AG10803 (cell line): ENCODE measurements at regions not wholly inside any gene's neighbourhood (a gene's known extent, or its start where the extent isn't known, plus 50 kb on each side); places are given as distances from the start of the nearest gene placed in this dataset.
A peak's percentile ranks its signal among the peaks of the same experiment; 100 is the strongest.
"Not testable (repeated sequence)": the region's sequence is repeated elsewhere in the genome, so short reads cannot be mapped to it uniquely, and the experiment has no call there.

Source experiments
- DNase-seq: peaks from one replicate; pipeline ENCODE4 v3.0.0; 2010; ENCODE audit warnings: low read depth
- H3K4me3 ChIP-seq: 2 replicates; pipeline ENCODE4 v1.5.1; 2011; ENCODE audit warnings: mild to moderate bottlenecking, low read length, control low read depth
- TF ChIP-seq, protein P1 (sequence below): conservative IDR thresholded peaks from 2 replicates; pipeline ENCODE4 v1.5.1; 2011; ENCODE audit warnings: mild to moderate bottlenecking, low read length, control low read depth, inconsistent platforms

DNA sequence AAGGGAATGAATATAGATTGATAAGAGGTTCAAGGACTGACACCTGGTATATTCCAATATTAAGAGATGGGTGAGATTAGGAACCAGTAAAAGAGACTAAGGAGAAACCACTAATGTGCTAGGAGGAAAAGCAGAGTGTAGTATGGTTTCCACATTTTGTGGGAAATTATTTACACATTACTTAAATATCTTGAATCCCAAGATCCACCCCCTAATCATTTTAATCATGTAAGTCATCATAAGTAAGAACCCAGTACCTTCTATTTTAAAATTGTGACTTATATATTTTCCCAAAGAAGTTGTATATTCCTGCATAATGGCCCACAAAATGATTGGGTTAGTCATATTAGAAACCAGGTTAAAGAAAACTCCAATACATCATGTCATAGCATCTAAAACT lies 122.0 kb upstream of the PRSS12 start:
- peak; percentile 67 for DNase-seq

DNA sequence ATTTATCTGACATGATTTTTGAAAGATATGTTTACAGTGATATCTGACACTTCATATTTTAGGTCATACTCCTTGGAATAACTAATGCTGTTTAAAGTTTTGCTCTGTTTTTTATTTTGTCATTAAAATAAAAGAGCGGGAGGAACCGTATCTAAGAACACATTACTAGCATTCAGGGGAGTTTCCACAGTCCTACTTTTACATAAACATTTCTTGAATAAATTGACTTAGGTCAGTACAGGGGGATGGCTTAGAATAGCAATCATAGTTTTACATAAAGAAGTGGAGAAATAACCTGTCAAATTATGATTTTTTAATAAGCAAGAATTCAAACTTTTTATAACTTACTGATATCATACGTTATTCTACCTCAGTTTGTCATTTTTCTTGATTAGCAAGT lies 123.1 kb upstream of the PRSS12 start:
- DNase-seq, H3K4me3 ChIP-seq: not testable (repeated sequence)

More for the DNA sequence above, 122.0 kb upstream of the PRSS12 start:
- not testable (repeated sequence) for H3K4me3 ChIP-seq

DNA sequence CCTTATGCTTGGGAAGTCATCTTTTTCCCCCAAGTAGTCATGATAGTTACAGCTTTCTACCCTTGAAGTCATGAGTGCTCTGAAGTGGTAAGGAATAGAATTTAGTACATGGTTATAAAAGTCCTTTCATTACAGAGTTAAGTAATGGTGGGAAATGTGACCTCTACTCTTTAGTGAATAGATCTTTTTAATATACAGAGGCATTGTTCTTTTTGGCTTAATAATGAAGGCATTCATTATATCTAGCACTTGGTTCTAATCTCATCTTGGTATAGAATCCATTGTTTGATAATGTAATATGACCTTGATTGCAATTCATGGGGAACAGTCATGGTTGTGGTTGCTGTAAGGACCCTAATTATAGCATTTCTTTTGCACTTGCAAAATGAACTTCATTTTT lies 125.0 kb upstream of the PRSS12 start:
- not testable (repeated sequence) for DNase-seq, H3K4me3 ChIP-seq

DNA sequence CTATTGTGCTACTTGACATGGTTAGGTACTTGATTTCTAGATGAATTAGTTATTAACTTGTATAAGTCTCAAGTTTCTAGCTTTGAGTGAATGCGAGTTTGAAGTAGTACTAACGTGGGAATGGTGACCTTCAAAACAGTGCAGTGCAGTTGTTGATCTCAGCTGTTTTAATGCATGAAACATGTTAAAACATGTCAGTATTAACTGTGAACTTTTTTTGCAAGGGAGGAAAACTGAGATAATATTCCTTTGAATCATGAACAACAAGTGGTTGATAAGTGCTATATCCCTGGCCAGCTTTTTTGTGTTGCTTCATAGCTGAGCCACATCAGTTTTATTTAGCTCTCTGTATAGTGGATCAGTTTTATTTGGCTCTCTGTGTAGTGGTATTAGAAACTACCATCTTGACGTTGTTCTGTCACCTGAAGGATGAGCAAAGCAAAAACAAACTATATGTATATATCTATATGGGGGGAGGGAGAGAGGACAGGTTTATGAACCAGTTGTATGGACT lies 133.1 kb upstream of the PRSS12 start:
- DNase-seq, H3K4me3 ChIP-seq: not testable (repeated sequence)

DNA sequence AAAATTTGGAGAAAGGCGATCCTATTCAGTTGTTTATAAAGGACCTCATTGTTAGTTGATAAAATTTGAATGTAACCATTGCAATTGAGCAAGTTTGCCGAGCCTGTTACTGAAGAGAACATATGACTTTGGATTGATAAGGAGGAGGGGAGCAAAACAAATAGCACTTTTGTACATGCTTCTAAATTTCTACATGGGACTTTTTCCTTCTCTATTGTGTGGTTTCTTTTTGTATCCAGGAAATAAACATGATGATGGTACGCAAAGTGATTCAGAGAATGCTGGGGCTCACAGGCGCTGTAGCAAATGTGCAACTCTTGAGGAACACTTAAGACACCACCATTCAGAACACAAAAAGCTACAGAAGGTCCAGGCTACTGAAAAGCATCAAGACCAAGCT lies 140.2 kb upstream of the PRSS12 start:
- not testable (repeated sequence) for DNase-seq, H3K4me3 ChIP-seq

DNA sequence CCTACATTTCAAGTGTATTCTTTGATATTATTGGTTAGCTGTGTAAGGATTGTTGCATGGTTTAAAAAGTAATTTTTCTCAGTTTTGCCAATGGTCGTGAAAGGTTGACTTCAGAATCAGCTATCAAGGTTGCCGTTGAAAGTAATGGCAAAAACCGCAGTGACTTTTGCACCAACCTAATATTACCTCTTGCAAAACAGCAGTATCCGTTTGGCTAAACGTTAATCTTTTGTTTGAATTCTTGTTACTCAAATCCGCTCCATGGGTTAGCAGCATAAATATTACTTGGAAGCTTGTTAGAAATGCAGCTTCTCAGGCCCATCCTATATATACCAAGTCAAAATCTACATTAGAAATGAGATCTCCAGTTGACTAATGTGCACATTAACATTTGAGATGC lies 141.6 kb upstream of the PRSS12 start:
- DNase-seq = not testable (repeated sequence)

DNA sequence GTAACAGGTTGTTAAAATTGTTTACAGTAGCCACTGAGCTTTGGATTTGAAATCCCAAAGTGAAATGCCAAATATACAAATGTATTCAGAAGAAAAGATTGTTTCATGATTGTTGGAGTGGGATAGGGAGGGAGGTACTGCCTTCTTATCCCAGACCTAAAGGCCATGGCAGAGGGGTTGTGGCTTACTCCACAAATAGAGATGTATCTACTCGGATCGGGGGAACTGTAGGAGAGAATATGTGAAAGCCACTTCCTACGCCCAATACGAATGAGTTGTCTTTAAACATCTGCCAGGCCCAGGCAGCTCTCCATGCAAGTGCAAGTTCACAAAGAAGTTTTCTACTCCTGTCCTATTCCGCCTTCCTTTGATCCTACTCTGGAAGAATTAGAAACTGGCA lies 150.2 kb upstream of the PRSS12 start:
- DNase-seq, H3K4me3 ChIP-seq: not testable (repeated sequence)

More for the DNA sequence above, 141.6 kb upstream of the PRSS12 start:
- H3K4me3 ChIP-seq = not testable (repeated sequence)

DNA sequence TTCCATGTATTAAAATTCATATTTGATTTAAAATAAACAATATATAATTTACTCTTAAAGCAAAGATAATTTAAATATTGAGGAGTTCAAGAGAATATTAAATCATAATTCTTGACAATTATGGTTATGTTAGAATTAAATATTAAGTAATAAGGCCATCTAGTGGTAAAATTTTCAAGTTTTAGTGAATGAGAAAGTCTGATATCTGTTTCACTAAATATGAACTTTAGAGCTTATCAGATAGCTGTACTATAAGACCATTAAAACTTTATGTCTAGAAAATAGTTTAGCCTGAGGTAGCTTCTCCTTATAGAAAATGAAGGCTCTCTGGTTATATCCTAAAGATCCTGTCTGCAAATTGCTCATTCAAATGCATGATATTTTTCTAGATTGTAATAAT lies 152.1 kb upstream of the PRSS12 start:
- DNase-seq, H3K4me3 ChIP-seq: not testable (repeated sequence)

DNA sequence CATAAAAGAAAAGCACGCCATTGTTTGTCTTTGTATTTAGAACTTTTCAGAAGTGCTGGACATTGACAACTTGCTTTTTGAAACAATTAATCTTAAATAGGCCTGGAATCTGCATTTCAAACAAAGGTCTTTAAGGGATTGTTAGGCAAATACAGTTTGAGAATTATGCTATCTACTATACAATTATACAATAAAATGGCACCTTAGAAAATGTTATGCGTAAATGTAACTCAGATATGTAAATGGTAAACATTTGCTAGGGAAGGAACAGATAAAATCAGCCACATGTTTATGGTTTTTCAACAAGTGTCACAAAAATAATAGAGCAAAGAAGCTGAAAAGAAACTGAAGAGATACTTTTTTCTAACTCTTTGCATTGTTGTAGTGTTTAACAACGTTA lies 152.7 kb upstream of the PRSS12 start:
- not testable (repeated sequence) for DNase-seq, H3K4me3 ChIP-seq

DNA sequence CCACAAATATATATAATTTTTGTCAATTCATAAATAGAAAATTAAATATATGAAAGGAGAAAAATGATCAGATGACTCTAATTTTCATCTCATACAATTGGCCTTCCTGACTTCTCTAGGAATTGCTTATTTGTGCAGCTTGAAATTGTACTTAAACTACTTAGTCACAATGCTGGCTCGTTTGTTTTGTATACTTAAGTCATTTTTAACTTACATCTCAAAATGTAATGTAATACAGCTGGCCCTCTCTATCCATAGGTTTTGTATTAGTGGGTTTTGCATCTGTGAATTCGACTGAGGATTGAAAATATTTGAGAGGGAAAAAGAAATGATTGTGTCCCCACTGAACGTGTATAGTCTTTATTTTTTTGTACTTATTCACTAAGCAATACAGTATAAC lies 160.1 kb upstream of the PRSS12 start:
- H3K4me3 ChIP-seq, DNase-seq: not testable (repeated sequence)

DNA sequence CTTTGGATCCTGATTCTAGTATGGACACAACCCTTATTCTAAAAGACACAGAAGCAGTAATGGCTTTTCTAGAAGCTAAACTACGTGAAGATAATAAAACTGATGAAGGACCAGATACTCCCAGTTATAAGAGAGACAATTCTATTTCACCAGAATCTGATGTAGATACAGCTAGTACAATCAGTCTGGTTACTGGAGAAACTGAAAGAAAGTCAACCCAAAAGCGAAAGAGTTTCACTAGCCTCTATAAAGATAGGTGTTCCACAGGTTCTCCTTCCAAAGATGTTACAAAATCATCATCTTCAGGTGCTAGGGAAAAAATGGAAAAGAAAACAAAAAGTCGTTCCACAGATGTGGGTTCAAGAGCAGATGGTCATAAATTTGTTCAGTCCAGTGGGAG lies 161.5 kb upstream of the PRSS12 start:
- H3K4me3 ChIP-seq, DNase-seq: not testable (repeated sequence)

DNA sequence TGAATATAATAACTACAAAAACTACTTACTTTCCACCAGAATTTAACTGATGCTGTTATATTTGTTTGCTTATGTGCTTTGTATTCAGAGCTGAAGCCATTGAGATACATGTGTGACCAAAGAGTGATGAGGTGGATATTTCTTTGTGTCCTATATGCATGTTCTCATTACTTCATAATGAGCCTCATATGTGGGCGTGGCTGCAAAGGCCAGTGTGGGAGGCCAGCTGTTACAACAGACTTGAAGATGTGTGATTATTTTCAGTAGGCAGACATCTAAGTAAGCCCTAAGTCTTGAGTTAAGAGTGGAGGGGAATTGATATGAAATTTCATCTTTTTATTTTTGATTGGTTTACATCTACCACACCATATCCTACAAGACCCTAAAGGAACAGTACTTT lies 163.3 kb upstream of the PRSS12 start:
- DNase-seq = peak; percentile 23
- H3K4me3 ChIP-seq = not testable (repeated sequence)

DNA sequence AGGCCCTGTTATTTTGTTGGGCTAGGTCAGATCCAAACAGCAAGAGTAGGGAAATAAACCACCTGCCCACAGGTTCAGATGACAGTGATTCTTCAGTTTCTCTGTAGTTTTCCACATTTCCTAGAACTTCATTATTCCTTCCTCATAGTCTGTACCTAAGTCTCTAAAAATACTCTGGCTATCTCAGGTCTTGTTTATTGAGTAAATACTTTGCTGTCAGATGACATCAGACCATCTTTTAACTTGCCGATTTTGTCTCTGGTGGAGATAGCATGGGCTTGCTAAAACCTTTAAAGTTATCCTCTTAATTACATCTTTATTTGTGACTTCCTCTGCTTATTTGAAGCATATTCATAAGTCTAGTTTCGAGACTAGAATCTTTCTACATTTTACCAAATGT lies 155.1 kb upstream of the METTL14 start:
- not testable (repeated sequence) for H3K4me3 ChIP-seq, DNase-seq

DNA sequence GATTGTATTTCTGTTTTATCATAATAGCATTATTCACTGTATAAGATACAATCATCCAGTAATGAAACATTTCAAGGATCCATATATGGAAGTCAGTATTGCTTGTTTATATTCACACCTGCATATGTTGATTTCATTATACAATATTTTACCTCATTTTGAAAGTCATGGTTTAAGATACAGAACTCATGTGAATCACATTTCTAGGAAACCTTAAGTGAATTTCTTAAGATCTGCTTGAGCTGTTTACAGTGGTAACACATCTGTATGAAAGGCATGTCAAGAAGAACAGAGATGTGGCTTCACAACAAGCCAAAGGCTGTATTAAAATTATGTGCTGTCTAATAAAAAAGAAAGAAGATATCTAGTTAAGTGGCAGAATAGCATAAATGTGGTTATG lies 153.2 kb upstream of the METTL14 start:
- H3K4me3 ChIP-seq, DNase-seq: not testable (repeated sequence)

DNA sequence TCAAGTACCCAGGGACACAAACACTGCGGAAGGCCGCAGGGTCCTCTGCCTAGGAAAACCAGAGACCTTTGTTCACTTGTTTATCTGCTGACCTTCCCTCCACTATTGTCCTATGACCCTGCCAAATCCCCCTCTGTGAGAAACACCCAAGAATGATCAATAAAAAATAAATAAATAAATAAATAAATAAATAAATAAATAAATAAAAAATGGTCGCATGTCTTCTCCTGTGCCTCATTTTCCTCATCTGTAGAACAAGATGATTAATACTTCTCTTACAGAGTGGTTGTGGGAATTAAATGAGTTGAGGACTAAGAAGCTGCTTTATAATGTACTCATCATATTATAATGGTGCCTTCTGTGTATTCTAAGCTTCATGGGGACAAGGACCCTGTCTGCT lies 149.4 kb upstream of the METTL14 start:
- not testable (repeated sequence) for DNase-seq, H3K4me3 ChIP-seq

DNA sequence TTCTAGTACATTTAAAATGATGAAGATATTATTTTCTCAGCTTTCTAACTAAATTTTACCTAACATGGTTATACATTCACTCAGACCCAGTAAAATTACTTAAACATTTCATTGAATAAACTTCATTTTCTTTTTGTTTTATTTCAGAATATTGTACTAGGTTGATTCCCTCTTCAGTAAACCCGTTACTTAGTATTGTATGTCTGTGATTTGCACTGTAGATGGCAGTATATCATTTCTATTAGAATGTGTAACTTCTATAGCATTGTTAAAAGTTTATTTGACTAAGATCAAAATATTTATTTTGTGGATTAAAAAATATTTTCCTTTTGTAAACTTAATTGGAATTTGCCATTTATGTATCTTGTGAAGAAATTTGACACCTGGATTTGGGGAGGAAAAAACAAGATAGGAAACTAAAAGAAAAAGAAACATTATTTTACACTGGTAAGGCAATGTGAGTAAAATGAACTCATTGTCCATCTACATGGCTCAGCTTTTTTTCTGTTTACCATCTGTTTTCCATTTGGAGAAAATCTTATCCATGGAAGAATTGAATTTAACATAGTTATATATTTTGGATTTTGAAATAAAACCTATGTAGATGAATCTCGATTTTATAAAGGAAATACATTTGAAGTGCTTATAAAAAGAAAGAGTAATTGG lies 145.6 kb upstream of the METTL14 start:
- peak; percentile 45 for DNase-seq
- TF ChIP-seq, protein P1, sequence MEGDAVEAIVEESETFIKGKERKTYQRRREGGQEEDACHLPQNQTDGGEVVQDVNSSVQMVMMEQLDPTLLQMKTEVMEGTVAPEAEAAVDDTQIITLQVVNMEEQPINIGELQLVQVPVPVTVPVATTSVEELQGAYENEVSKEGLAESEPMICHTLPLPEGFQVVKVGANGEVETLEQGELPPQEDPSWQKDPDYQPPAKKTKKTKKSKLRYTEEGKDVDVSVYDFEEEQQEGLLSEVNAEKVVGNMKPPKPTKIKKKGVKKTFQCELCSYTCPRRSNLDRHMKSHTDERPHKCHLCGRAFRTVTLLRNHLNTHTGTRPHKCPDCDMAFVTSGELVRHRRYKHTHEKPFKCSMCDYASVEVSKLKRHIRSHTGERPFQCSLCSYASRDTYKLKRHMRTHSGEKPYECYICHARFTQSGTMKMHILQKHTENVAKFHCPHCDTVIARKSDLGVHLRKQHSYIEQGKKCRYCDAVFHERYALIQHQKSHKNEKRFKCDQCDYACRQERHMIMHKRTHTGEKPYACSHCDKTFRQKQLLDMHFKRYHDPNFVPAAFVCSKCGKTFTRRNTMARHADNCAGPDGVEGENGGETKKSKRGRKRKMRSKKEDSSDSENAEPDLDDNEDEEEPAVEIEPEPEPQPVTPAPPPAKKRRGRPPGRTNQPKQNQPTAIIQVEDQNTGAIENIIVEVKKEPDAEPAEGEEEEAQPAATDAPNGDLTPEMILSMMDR = peak; percentile 48
- H3K4me3 ChIP-seq = not testable (repeated sequence)

DNA sequence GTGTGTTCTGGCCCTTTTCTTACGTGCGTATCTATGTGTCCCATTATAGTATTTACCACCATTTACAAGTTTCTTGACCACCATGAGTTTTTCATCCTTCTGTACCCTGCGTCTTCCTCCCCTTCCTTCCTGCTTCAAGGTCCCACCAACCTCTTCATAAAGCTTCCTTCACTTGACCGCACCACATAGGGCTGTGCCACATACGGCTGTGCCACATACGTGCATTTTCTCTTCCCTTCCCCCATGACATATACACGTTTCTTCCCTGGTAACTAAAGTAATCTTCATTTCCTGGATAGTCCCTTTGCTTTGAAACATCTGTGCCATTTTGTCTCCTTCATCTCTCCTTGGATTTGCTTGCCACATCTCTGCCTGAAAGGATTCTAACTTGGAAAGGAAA lies 128.6 kb upstream of the METTL14 start:
- DNase-seq, H3K4me3 ChIP-seq: not testable (repeated sequence)
